DOHH2 (cell line): ENCODE measurements at regions not wholly inside any gene's neighbourhood (a gene's known extent, or its start where the extent isn't known, plus 50 kb on each side); places are given as distances from the start of the nearest gene placed in this dataset.

ENCODE experiments used
- CTCF ChIP-seq: fragments of 200-600 bp; sonication (generic); IDR thresholded peaks from one replicate; pipeline ENCODE4 v1.5.1; 2014; ENCODE audit warnings: antibody characterized with exemption, mild to moderate bottlenecking, low read depth, low read length; ENCODE audit not compliant: poor library complexity, severe bottlenecking
- EZH2phosphoT487 ChIP-seq: fragments of 200-600 bp; sonication (generic); IDR thresholded peaks from 2 replicates; pipeline ENCODE4 v1.6.1; 2017; ENCODE audit warnings: borderline replicate concordance, mild to moderate bottlenecking, antibody characterized with exemption, low read length, moderate library complexity, mixed read lengths

- no peak for TF ChIP-seq CTCF
- no peak for TF ChIP-seq EZH2phosphoT487
Observed at GRCh38 chr18:27428716-27429475, 243.8 kb upstream of the CHST9 start.
